ENCODE measurements at regions not wholly inside any gene's neighbourhood (a gene's known extent, or its start where the extent isn't known, plus 50 kb on each side); places are given as distances from the start of the nearest gene placed in this dataset.
"Not testable (repeated sequence)": the region's sequence is repeated elsewhere in the genome, so short reads cannot be mapped to it uniquely, and the experiment has no call there.

GRCh38 chr5:109630093-109630492 is 59.6 kb upstream of the MAN2A1 start:
- intact Hi-C loops (cut with micrococcal nuclease): no loop called here
- Mint-ChIP-seq H3K27ac (no peak overlapping the region), H3K4me3 (no peak overlapping the region), H3K27me3 (ENCODE audit: insufficient read depth) (peaks cover 2% of the 10 kb centered on the region), H3K4me1 (ENCODE audit: low read depth) (no peaks in the 10 kb centered on the region), H3K36me3 (ENCODE audit: low read depth) (no peaks in the 10 kb centered on the region), H3K9me3 (peaks cover 3% of the 10 kb centered on the region)
- DNase-seq (ENCODE audit: low spot score): no peak

GRCh38 chr5:109628591-109628990 is 61.1 kb upstream of the MAN2A1 start:
- intact Hi-C loops (cut with micrococcal nuclease): no loop called here

GRCh38 chr5:109621266-109621665 is 68.5 kb upstream of the MAN2A1 start:
- H3K27me3 Mint-ChIP-seq (ENCODE audit: insufficient read depth); H3K9me3 Mint-ChIP-seq; H3K4me1 Mint-ChIP-seq (ENCODE audit: low read depth); H3K27ac Mint-ChIP-seq; DNase-seq (ENCODE audit: low spot score); intact Hi-C loops (cut with micrococcal nuclease); H3K36me3 Mint-ChIP-seq (ENCODE audit: low read depth); H3K4me3 Mint-ChIP-seq: not testable (repeated sequence)

More at GRCh38 chr5:109628591-109628990, 61.1 kb upstream of the MAN2A1 start:
- Mint-ChIP-seq H3K4me1 (ENCODE audit: low read depth) (no peaks in the 10 kb centered on the region), H3K36me3 (ENCODE audit: low read depth) (no peaks in the 10 kb centered on the region), H3K27ac (no peak overlapping the region), H3K4me3 (no peak overlapping the region), H3K27me3 (ENCODE audit: insufficient read depth) (peaks cover 2% of the 10 kb centered on the region), H3K9me3 (peaks cover 3% of the 10 kb centered on the region)
- no peak for DNase-seq (ENCODE audit: low spot score)

GRCh38 chr5:109620651-109621050 is 69.1 kb upstream of the MAN2A1 start:
- Mint-ChIP-seq H3K27ac (no peak overlapping the region), H3K4me3 (no peak overlapping the region), H3K4me1 (ENCODE audit: low read depth) (no peaks in the 10 kb centered on the region), H3K36me3 (ENCODE audit: low read depth) (no peaks in the 10 kb centered on the region), H3K9me3 (no peaks in the 10 kb centered on the region), H3K27me3 (ENCODE audit: insufficient read depth) (no peaks in the 10 kb centered on the region)
- intact Hi-C loops (cut with micrococcal nuclease): no loop called here
- no peak for DNase-seq (ENCODE audit: low spot score)

- H3K9me3 Mint-ChIP-seq: no peaks in the 10 kb centered on the region
- no peaks in the 10 kb centered on the region for H3K36me3 Mint-ChIP-seq (ENCODE audit: low read depth)
- H3K4me1 Mint-ChIP-seq (ENCODE audit: low read depth): no peaks in the 10 kb centered on the region
- no peak overlapping the region for H3K27ac Mint-ChIP-seq
- no peak for DNase-seq (ENCODE audit: low spot score)
- no peak overlapping the region for H3K4me3 Mint-ChIP-seq
- H3K27me3 Mint-ChIP-seq (ENCODE audit: insufficient read depth): no peaks in the 10 kb centered on the region
- intact Hi-C loops (cut with micrococcal nuclease): no loop called here
Measured at GRCh38 chr5:109619606-109620005, 70.1 kb upstream of the MAN2A1 start.

- intact Hi-C loops (cut with micrococcal nuclease): no loop called here
- no peak for DNase-seq (ENCODE audit: low spot score)
- H3K27me3 Mint-ChIP-seq (ENCODE audit: insufficient read depth): no peaks in the 10 kb centered on the region
- H3K27ac Mint-ChIP-seq: no peak overlapping the region
- H3K36me3 Mint-ChIP-seq (ENCODE audit: low read depth): no peaks in the 10 kb centered on the region
- no peak overlapping the region for H3K4me3 Mint-ChIP-seq
- H3K4me1 Mint-ChIP-seq (ENCODE audit: low read depth): no peaks in the 10 kb centered on the region
- no peaks in the 10 kb centered on the region for H3K9me3 Mint-ChIP-seq
Measured at GRCh38 chr5:109619021-109619460, 70.7 kb upstream of the MAN2A1 start.

- Mint-ChIP-seq H3K4me3 (no peak overlapping the region), H3K4me1 (ENCODE audit: low read depth) (no peaks in the 10 kb centered on the region), H3K36me3 (ENCODE audit: low read depth) (peaks cover 1% of the 10 kb centered on the region), H3K9me3 (no peaks in the 10 kb centered on the region), H3K27ac (no peak overlapping the region), H3K27me3 (ENCODE audit: insufficient read depth) (no peaks in the 10 kb centered on the region)
- intact Hi-C loops (cut with micrococcal nuclease): no loop called here
- DNase-seq (ENCODE audit: low spot score): no peak
Measured at GRCh38 chr5:109614981-109615380, 74.7 kb upstream of the MAN2A1 start.

GRCh38 chr5:109614301-109614700 is 75.4 kb upstream of the MAN2A1 start:
- H3K4me3 Mint-ChIP-seq: no peak overlapping the region
- H3K27ac Mint-ChIP-seq: no peak overlapping the region
- H3K4me1 Mint-ChIP-seq (ENCODE audit: low read depth): no peaks in the 10 kb centered on the region
- peaks cover 1% of the 10 kb centered on the region for H3K36me3 Mint-ChIP-seq (ENCODE audit: low read depth)
- no peaks in the 10 kb centered on the region for H3K9me3 Mint-ChIP-seq
- intact Hi-C loops (cut with micrococcal nuclease): no loop called here
- DNase-seq (ENCODE audit: low spot score): no peak
- H3K27me3 Mint-ChIP-seq (ENCODE audit: insufficient read depth): no peaks in the 10 kb centered on the region

GRCh38 chr5:109612278-109612905 is 77.3 kb upstream of the MAN2A1 start:
- Mint-ChIP-seq H3K27me3 (ENCODE audit: insufficient read depth) (no peaks in the 10 kb centered on the region), H3K9me3 (no peaks in the 10 kb centered on the region), H3K4me3 (no peak overlapping the region), H3K27ac (no peak overlapping the region), H3K36me3 (ENCODE audit: low read depth) (peaks cover 1% of the 10 kb centered on the region), H3K4me1 (ENCODE audit: low read depth) (no peaks in the 10 kb centered on the region)
- no peak for DNase-seq (ENCODE audit: low spot score)
- intact Hi-C loops (cut with micrococcal nuclease): no loop called here

GRCh38 chr5:109611505-109611904 is 78.2 kb upstream of the MAN2A1 start:
- H3K4me1 Mint-ChIP-seq (ENCODE audit: low read depth): no peaks in the 10 kb centered on the region
- H3K27ac Mint-ChIP-seq: no peak overlapping the region
- DNase-seq (ENCODE audit: low spot score): no peak
- H3K4me3 Mint-ChIP-seq: no peak overlapping the region
- intact Hi-C loops (cut with micrococcal nuclease): no loop called here
- peaks cover 1% of the 10 kb centered on the region for H3K36me3 Mint-ChIP-seq (ENCODE audit: low read depth)
- H3K9me3 Mint-ChIP-seq: no peaks in the 10 kb centered on the region
- no peaks in the 10 kb centered on the region for H3K27me3 Mint-ChIP-seq (ENCODE audit: insufficient read depth)

GRCh38 chr5:109611061-109611460 is 78.7 kb upstream of the MAN2A1 start:
- intact Hi-C loops (cut with micrococcal nuclease): no loop called here
- no peak overlapping the region for H3K27ac Mint-ChIP-seq

GRCh38 chr5:109610581-109610980 is 79.1 kb upstream of the MAN2A1 start:
- H3K9me3 Mint-ChIP-seq: no peaks in the 10 kb centered on the region

More at GRCh38 chr5:109611061-109611460, 78.7 kb upstream of the MAN2A1 start:
- H3K9me3 Mint-ChIP-seq: no peaks in the 10 kb centered on the region
- no peak overlapping the region for H3K4me3 Mint-ChIP-seq
- H3K27me3 Mint-ChIP-seq (ENCODE audit: insufficient read depth): no peaks in the 10 kb centered on the region
- no peaks in the 10 kb centered on the region for H3K4me1 Mint-ChIP-seq (ENCODE audit: low read depth)
- peaks cover 1% of the 10 kb centered on the region for H3K36me3 Mint-ChIP-seq (ENCODE audit: low read depth)
- no peak for DNase-seq (ENCODE audit: low spot score)

GRCh38 chr5:109605207-109605730 is 84.5 kb upstream of the MAN2A1 start:
- no peaks in the 10 kb centered on the region for H3K36me3 Mint-ChIP-seq (ENCODE audit: low read depth)
- no peak overlapping the region for H3K4me3 Mint-ChIP-seq
- intact Hi-C loops (cut with micrococcal nuclease): no loop called here
- H3K27ac Mint-ChIP-seq: no peak overlapping the region
- H3K4me1 Mint-ChIP-seq (ENCODE audit: low read depth): no peaks in the 10 kb centered on the region
- no peaks in the 10 kb centered on the region for H3K27me3 Mint-ChIP-seq (ENCODE audit: insufficient read depth)
- no peak for DNase-seq (ENCODE audit: low spot score)
- H3K9me3 Mint-ChIP-seq: no peaks in the 10 kb centered on the region

More at GRCh38 chr5:109610581-109610980, 79.1 kb upstream of the MAN2A1 start:
- DNase-seq (ENCODE audit: low spot score): no peak
- Mint-ChIP-seq H3K36me3 (ENCODE audit: low read depth) (peaks cover 1% of the 10 kb centered on the region), H3K27ac (no peak overlapping the region), H3K4me3 (no peak overlapping the region), H3K27me3 (ENCODE audit: insufficient read depth) (no peaks in the 10 kb centered on the region), H3K4me1 (ENCODE audit: low read depth) (no peaks in the 10 kb centered on the region)
- intact Hi-C loops (cut with micrococcal nuclease): no loop called here

- H3K27me3 Mint-ChIP-seq (ENCODE audit: insufficient read depth): no peaks in the 10 kb centered on the region
- H3K36me3 Mint-ChIP-seq (ENCODE audit: low read depth): no peaks in the 10 kb centered on the region
- H3K9me3 Mint-ChIP-seq: no peaks in the 10 kb centered on the region
- H3K4me1 Mint-ChIP-seq (ENCODE audit: low read depth): no peaks in the 10 kb centered on the region
- no peak overlapping the region for H3K4me3 Mint-ChIP-seq
- no peak overlapping the region for H3K27ac Mint-ChIP-seq
- intact Hi-C loops (cut with micrococcal nuclease): no loop called here
- no peak for DNase-seq (ENCODE audit: low spot score)
Measured at GRCh38 chr5:109604758-109605157, 85.0 kb upstream of the MAN2A1 start.

Data from activated T-helper 1 cell treated with anti-CD3 and anti-CD28 coated beads, Interleukin-12 subunit alpha, Interleukin-12 subunit beta, Interleukin-2, Interleukin-4 antibody, amounts not matched to agents 30 ng/mL and 10 ng/mL and 1 ng/mL, durations not matched to agents 14 hours and 24 hours and 36 hours (primary cell).